Naive thymus-derived CD4-positive, alpha-beta T cell (primary cell): ENCODE measurements at regions not wholly inside any gene's neighbourhood (a gene's known extent, or its start where the extent isn't known, plus 50 kb on each side); places are given as distances from the start of the nearest gene placed in this dataset.

Experiments used
- ATAC-seq: fragments of 150-1000 bp; cut with Tn5 transposase; 2 replicates; pipeline ENCODE4 v1.10.0; 2021; ENCODE audit warnings: mild to moderate bottlenecking, moderate library complexity
- CTCF ChIA-PET: fragments of 350-600 bp; sonication (Branson Sonifier 250); formaldehyde crosslinking; loops from one replicate; lab custom pipeline; 2021; ENCODE audit warnings: antibody characterized with exemption; lab: Charles Lee
- POLR2A ChIA-PET: fragments of 350-600 bp; sonication (Branson Sonifier 250); formaldehyde crosslinking; loops from one replicate; lab custom pipeline; 2021; ENCODE audit warnings: antibody characterized with exemption, inconsistent platforms; lab: Charles Lee
- DNase-seq, 9 donors: peaks; one replicate each; pipeline versions ENCODE4 v3.0.0 to v3.0.0-alpha.2; 2020 to 2022; ENCODE audit warnings: mixed read lengths in 1 of 9
- H3K27ac ChIP-seq: one replicate; pipeline ENCODE4 v1.7.0; 2013; ENCODE audit warnings: mild to moderate bottlenecking, low read depth, low read length, moderate library complexity
- H3K27me3 ChIP-seq, 2 donors: one replicate each; pipeline ENCODE4 v1.7.0; 2013; ENCODE audit warnings: low read length in 2 of 2, mild to moderate bottlenecking in 2 of 2, moderate library complexity in 2 of 2; ENCODE audit not compliant: control insufficient read depth in 2 of 2, insufficient read depth in 2 of 2
- H3K36me3 ChIP-seq, 3 experiments: 1 replicate in 2 of 3; 2 replicates in 1 of 3; pipeline ENCODE4 v1.7.0; 2013; ENCODE audit warnings: low read length in 3 of 3, mild to moderate bottlenecking in 3 of 3, moderate library complexity in 1 of 3; ENCODE audit not compliant: insufficient read depth in 3 of 3, control insufficient read depth in 2 of 3
- H3K4me1 ChIP-seq, 2 donors: one replicate each; pipeline ENCODE4 v1.7.0; 2013; ENCODE audit warnings: low read length in 2 of 2, mild to moderate bottlenecking in 2 of 2, moderate library complexity in 1 of 2; ENCODE audit not compliant: control insufficient read depth in 2 of 2, insufficient read depth in 2 of 2
- H3K4me3 ChIP-seq: 2 replicates; pipeline ENCODE4 v1.7.0; 2013; ENCODE audit warnings: mild to moderate bottlenecking, low read length
- H3K9me3 ChIP-seq, 3 experiments: 1 replicate in 2 of 3; 2 replicates in 1 of 3; pipeline ENCODE4 v1.7.0; 2013; ENCODE audit warnings: low read length in 3 of 3; ENCODE audit not compliant: control insufficient read depth in 2 of 3
- H3K27ac Mint-ChIP-seq, 9 donors: one replicate each; pipeline ENCODE4 v1.8.0; 2020 to 2022; ENCODE audit warnings: mixed read lengths in 9 of 9, mild to moderate bottlenecking in 8 of 9, moderate library complexity in 5 of 9, inconsistent platforms in 2 of 9
- H3K27me3 Mint-ChIP-seq, 5 donors: one replicate each; pipeline ENCODE4 v1.8.0; 2021 to 2022; ENCODE audit warnings: mixed read lengths in 5 of 5, mild to moderate bottlenecking in 1 of 5
- H3K36me3 Mint-ChIP-seq, 5 donors: one replicate each; pipeline ENCODE4 v1.8.0; 2020 to 2022; ENCODE audit warnings: mixed read lengths in 5 of 5, mild to moderate bottlenecking in 3 of 5, inconsistent platforms in 1 of 5
- H3K4me1 Mint-ChIP-seq, 7 donors: one replicate each; pipeline ENCODE4 v1.8.0; 2020 to 2022; ENCODE audit warnings: mixed read lengths in 7 of 7, mild to moderate bottlenecking in 3 of 7, inconsistent platforms in 1 of 7
- H3K4me3 Mint-ChIP-seq, 10 donors: one replicate each; pipeline ENCODE4 v1.8.0; 2020 to 2022; ENCODE audit warnings: mild to moderate bottlenecking in 10 of 10, mixed read lengths in 10 of 10, moderate library complexity in 6 of 10, inconsistent platforms in 2 of 10
- H3K9me3 Mint-ChIP-seq, 11 donors: one replicate each; pipeline ENCODE4 v1.8.0; 2020 to 2022; ENCODE audit warnings: mixed read lengths in 11 of 11, mild to moderate bottlenecking in 4 of 11, inconsistent platforms in 1 of 11, moderate library complexity in 1 of 11
- intact Hi-C, 2 donors: fragments of 100-400 bp; cut with micrococcal nuclease; formaldehyde crosslinking; loops; one replicate each; pipeline ENCODE4 v1.15.1; 2023

GRCh38 chr1:208646431-208646830, 402.2 kb upstream of the PLXNA2 start:
- H3K27ac Mint-ChIP-seq, result no peak overlapping the region
- no peaks in the 10 kb centered on the region for H3K4me1 ChIP-seq
- ATAC-seq (no peak), DNase-seq (no peak)
- no peak overlapping the region for H3K27ac ChIP-seq
- no peak overlapping the region for H3K4me3 Mint-ChIP-seq
- H3K36me3 ChIP-seq, result no peaks in the 10 kb centered on the region
- ChIA-PET CTCF (no interaction called here), POLR2A (no interaction called here)
- H3K9me3 Mint-ChIP-seq, result peaks cover 0 to 3% (median 0%) of the 10 kb centered on the region in 11 donors
- no peaks in the 10 kb centered on the region for H3K36me3 Mint-ChIP-seq
- H3K9me3 ChIP-seq, result no peaks in the 10 kb centered on the region
- H3K27me3 Mint-ChIP-seq, result peaks cover 1 to 26% (median 19%) of the 10 kb centered on the region in 5 donors
- no peaks in the 10 kb centered on the region for H3K4me1 Mint-ChIP-seq
- intact Hi-C loops, result no loop called here
- peaks cover 0 to 13% of the 10 kb centered on the region in 2 donors for H3K27me3 ChIP-seq
- no peak overlapping the region for H3K4me3 ChIP-seq

- no peaks in the 10 kb centered on the region for H3K36me3 Mint-ChIP-seq
- intact Hi-C loops, result no loop called here
- H3K4me1 Mint-ChIP-seq, result no peaks in the 10 kb centered on the region
- H3K27me3 Mint-ChIP-seq, result peaks cover 3 to 36% (median 23%) of the 10 kb centered on the region in 5 donors
- ChIA-PET CTCF (no interaction called here), POLR2A (no interaction called here)
- Histone ChIP-seq H3K4me3 (no peak overlapping the region), H3K36me3 (no peaks in the 10 kb centered on the region), H3K27ac (no peak overlapping the region), H3K4me1 (no peaks in the 10 kb centered on the region), H3K9me3 (no peaks in the 10 kb centered on the region), H3K27me3 (peaks cover 0 to 13% of the 10 kb centered on the region in 2 donors)
- DNase-seq (no peak), ATAC-seq (no peak)
- H3K4me3 Mint-ChIP-seq, result no peak overlapping the region
- H3K9me3 Mint-ChIP-seq, result peaks cover 0 to 3% (median 0%) of the 10 kb centered on the region in 11 donors
- H3K27ac Mint-ChIP-seq, result no peak overlapping the region
Measured at GRCh38 chr1:208648146-208648545, 404.0 kb upstream of the PLXNA2 start.

GRCh38 chr1:208652296-208653160, 408.3 kb upstream of the PLXNA2 start:
- H3K4me1 ChIP-seq, result no peaks in the 10 kb centered on the region
- ATAC-seq, result peak; percentile 54
- no peaks in the 10 kb centered on the region for H3K9me3 ChIP-seq
- H3K27ac ChIP-seq, result no peak overlapping the region
- peaks cover 0 to 13% of the 10 kb centered on the region in 2 donors for H3K27me3 ChIP-seq
- no peaks in the 10 kb centered on the region for H3K36me3 ChIP-seq
- no peak overlapping the region for H3K4me3 Mint-ChIP-seq
- H3K4me1 Mint-ChIP-seq, result no peaks in the 10 kb centered on the region
- CTCF ChIA-PET, result interaction anchor here (0.6 to 1.5 kb wide), 5 partner anchors 9 to 1115 kb away, joined by 3 to 6 read pairs (median 3); no protein-coding TSS in a partner anchor
- no peak overlapping the region for H3K4me3 ChIP-seq
- no peak overlapping the region for H3K27ac Mint-ChIP-seq
- DNase-seq, result peak in 5 of 9 donors; percentile 8 to 26 (median 17)
- H3K27me3 Mint-ChIP-seq, result peaks cover 5 to 47% (median 30%) of the 10 kb centered on the region in 5 donors
- H3K36me3 Mint-ChIP-seq, result no peaks in the 10 kb centered on the region
- peaks cover 0 to 2% (median 0%) of the 10 kb centered on the region in 11 donors for H3K9me3 Mint-ChIP-seq
- intact Hi-C loops, result loop anchor here (1.0 to 10.0 kb wide), 6 partner anchors 346 to 915 kb away; no protein-coding TSS in a partner anchor
- POLR2A ChIA-PET, result no interaction called here

- DNase-seq, result no peak
- Mint-ChIP-seq H3K27me3 (peaks cover 5 to 49% (median 26%) of the 10 kb centered on the region in 5 donors), H3K4me3 (no peak overlapping the region), H3K27ac (no peak overlapping the region), H3K4me1 (no peaks in the 10 kb centered on the region), H3K36me3 (no peaks in the 10 kb centered on the region), H3K9me3 (no peaks in the 10 kb centered on the region)
- ChIA-PET POLR2A (no interaction called here), CTCF (interaction anchor here (0.6 to 1.5 kb wide), 3 partner anchors 8 to 1114 kb away, joined by 3 to 6 read pairs (median 3); no protein-coding TSS in a partner anchor)
- Histone ChIP-seq H3K27ac (no peak overlapping the region), H3K4me1 (no peaks in the 10 kb centered on the region), H3K4me3 (no peak overlapping the region), H3K27me3 (peaks cover 0 to 13% of the 10 kb centered on the region in 2 donors), H3K9me3 (no peaks in the 10 kb centered on the region), H3K36me3 (no peaks in the 10 kb centered on the region)
- ATAC-seq, result no peak
- intact Hi-C loops, result loop anchor here (1.0 to 10.0 kb wide), 6 partner anchors 345 to 914 kb away; no protein-coding TSS in a partner anchor
Measured at GRCh38 chr1:208653426-208653825, 409.2 kb upstream of the PLXNA2 start.

- Mint-ChIP-seq H3K27ac (no peak overlapping the region), H3K36me3 (no peaks in the 10 kb centered on the region), H3K4me1 (no peaks in the 10 kb centered on the region), H3K27me3 (peaks cover 5 to 42% (median 21%) of the 10 kb centered on the region in 5 donors), H3K4me3 (no peak overlapping the region), H3K9me3 (no peaks in the 10 kb centered on the region)
- peaks cover 0 to 13% of the 10 kb centered on the region in 2 donors for H3K27me3 ChIP-seq
- no peak overlapping the region for H3K4me3 ChIP-seq
- POLR2A ChIA-PET, result no interaction called here
- CTCF ChIA-PET, result no interaction called here
- no peaks in the 10 kb centered on the region for H3K36me3 ChIP-seq
- H3K9me3 ChIP-seq, result no peaks in the 10 kb centered on the region
- no peaks in the 10 kb centered on the region for H3K4me1 ChIP-seq
- H3K27ac ChIP-seq, result no peak overlapping the region
- intact Hi-C loops, result loop anchor here in 1 of 2 donors (5.0 to 10.0 kb wide), 3 partner anchors 538 to 913 kb away; no protein-coding TSS in a partner anchor
- no peak for ATAC-seq
- no peak for DNase-seq
Measured at GRCh38 chr1:208654241-208654640, 410.1 kb upstream of the PLXNA2 start.

- intact Hi-C loops, result no loop called here
- Mint-ChIP-seq H3K9me3 (no peaks in the 10 kb centered on the region), H3K27ac (no peak overlapping the region), H3K27me3 (peaks cover 0 to 10% (median 3%) of the 10 kb centered on the region in 5 donors), H3K4me3 (no peak overlapping the region), H3K4me1 (no peaks in the 10 kb centered on the region), H3K36me3 (no peaks in the 10 kb centered on the region)
- no peaks in the 10 kb centered on the region for H3K9me3 ChIP-seq
- H3K27me3 ChIP-seq, result no peaks in the 10 kb centered on the region
- no peaks in the 10 kb centered on the region for H3K36me3 ChIP-seq
- ChIA-PET CTCF (no interaction called here), POLR2A (no interaction called here)
- ATAC-seq (no peak), DNase-seq (no peak)
- H3K4me1 ChIP-seq, result no peaks in the 10 kb centered on the region
- H3K4me3 ChIP-seq, result no peak overlapping the region
- no peak overlapping the region for H3K27ac ChIP-seq
Measured at GRCh38 chr1:208665936-208666335, 421.8 kb upstream of the PLXNA2 start.
